H1 (cell line): ENCODE measurements at regions not wholly inside any gene's neighbourhood (a gene's known extent, or its start where the extent isn't known, plus 50 kb on each side); places are given as distances from the start of the nearest gene placed in this dataset.

Source experiments
- CTCF ChIA-PET: fragments of 300-600 bp; sonication (Branson Sonifier 250); formaldehyde crosslinking; loops from one replicate; lab custom pipeline; 2021; ENCODE audit not compliant: partially characterized antibody; lab: Charles Lee
- POLR2A ChIA-PET: fragments of 300-600 bp; sonication (Branson Sonifier 250); formaldehyde crosslinking; loops from one replicate; lab custom pipeline; 2021; ENCODE audit warnings: inconsistent platforms; ENCODE audit not compliant: partially characterized antibody; lab: Charles Lee
- DNase-seq, 2 experiments: peaks; one replicate each; pipeline versions ENCODE4 v3.0.0 to v3.0.0-alpha.2; 2010 to 2022; ENCODE audit warnings: low spot score in 2 of 2, low read depth in 1 of 2, mixed read lengths in 1 of 2
- FAIRE-seq: peaks from 2 replicates; lab custom pipeline; 2011; peaks lifted over from hg19 to GRCh38; lab: Jason Lieb, UNC
- H2AFZ ChIP-seq: 2 replicates; pipeline ENCODE4 v1.8.1; 2012; ENCODE audit warnings: low read length, inconsistent platforms
- H2AK5ac ChIP-seq: 2 replicates; pipeline ENCODE4 v1.6.1; 2013; ENCODE audit warnings: low read depth, low read length
- H2BK120ac ChIP-seq: replicated peaks from 2 replicates; pipeline ENCODE3; 2013; ENCODE audit warnings: low read depth, low read length, inconsistent platforms
- H2BK12ac ChIP-seq: 2 replicates; pipeline ENCODE4 v1.6.1; 2013; ENCODE audit warnings: low read depth, low read length
- H2BK15ac ChIP-seq: 2 replicates; pipeline ENCODE4 v1.6.1; 2013; ENCODE audit warnings: low read length
- H2BK20ac ChIP-seq: 2 replicates; pipeline ENCODE4 v1.6.1; 2013; ENCODE audit warnings: low read length
- H2BK5ac ChIP-seq: 2 replicates; pipeline ENCODE4 v1.6.1; 2013; ENCODE audit warnings: low read depth, low read length
- H3K14ac ChIP-seq: 2 replicates; pipeline ENCODE4 v1.6.1; 2013; ENCODE audit warnings: inconsistent platforms; ENCODE audit not compliant: insufficient read length
- H3K18ac ChIP-seq: 2 replicates; pipeline ENCODE4 v1.6.1; 2013; ENCODE audit warnings: low read length; ENCODE audit errors: extremely low read depth
- H3K23ac ChIP-seq: 2 replicates; pipeline ENCODE4 v1.6.1; 2013; ENCODE audit warnings: inconsistent platforms; ENCODE audit not compliant: insufficient read length
- H3K23me2 ChIP-seq: 2 replicates; pipeline ENCODE4 v1.6.1; 2013; ENCODE audit warnings: low read depth, low read length
- H3K27ac ChIP-seq: 2 replicates; pipeline ENCODE4 v1.6.1; 2011; ENCODE audit warnings: low read depth, low read length, inconsistent platforms
- H3K27me3 ChIP-seq, 4 experiments: replicated peaks in 1 of 4; 1 replicate in 1 of 4; 2 replicates in 3 of 4; pipeline versions ENCODE4 v1.6.1 to v1.8.1; 2011 to 2013; ENCODE audit warnings: low read length in 3 of 4, mild to moderate bottlenecking in 3 of 4, inconsistent platforms in 2 of 4, mixed read lengths in 2 of 4, moderate library complexity in 1 of 4; ENCODE audit not compliant: control insufficient read depth in 3 of 4, insufficient read depth in 3 of 4; ENCODE audit errors: extremely low read depth in 1 of 4
- H3K36me3 ChIP-seq, 4 experiments: 2 replicates each; pipeline versions ENCODE4 v1.6.1 to v1.8.1; 2011 to 2013; ENCODE audit warnings: mild to moderate bottlenecking in 4 of 4, low read length in 3 of 4, moderate library complexity in 2 of 4, control low read depth in 1 of 4, inconsistent platforms in 1 of 4; ENCODE audit not compliant: insufficient read depth in 4 of 4, control insufficient read depth in 2 of 4
- H3K4ac ChIP-seq: replicated peaks from 2 replicates; pipeline ENCODE3; 2013; ENCODE audit warnings: low read length, low read depth, mixed read lengths, inconsistent platforms; ENCODE audit not compliant: insufficient read length
- H3K4me1 ChIP-seq, 4 experiments: replicated peaks in 1 of 4; 1 replicate in 1 of 4; 2 replicates in 3 of 4; pipeline versions ENCODE4 v1.6.1 to v1.8.1; 2011 to 2013; ENCODE audit warnings: low read length in 3 of 4, inconsistent platforms in 2 of 4, mixed read lengths in 1 of 4; ENCODE audit not compliant: insufficient read depth in 4 of 4, control insufficient read depth in 3 of 4
- H3K4me2 ChIP-seq, 2 experiments: 2 replicates each; pipeline versions ENCODE4 v1.6.1 to v1.8.1; 2011 to 2013; ENCODE audit warnings: low read depth in 2 of 2, low read length in 2 of 2, control low read depth in 1 of 2, inconsistent platforms in 1 of 2, mild to moderate bottlenecking in 1 of 2; ENCODE audit not compliant: insufficient read depth in 1 of 2
- H3K4me3 ChIP-seq, 4 experiments: fragments of 200-600, 300-600 bp in 1 of 4; sonication (generic), shearing (Covaris generic), sonication (Bioruptor Twin) in 1 of 4; 2 replicates each; pipeline versions ENCODE4 v1.5.1 to v1.8.1; 2011 to 2016; ENCODE audit warnings: low read length in 4 of 4, low read depth in 3 of 4, control low read depth in 2 of 4, inconsistent platforms in 2 of 4, mild to moderate bottlenecking in 2 of 4, mixed read lengths in 1 of 4, moderate library complexity in 1 of 4; ENCODE audit not compliant: insufficient read depth in 2 of 4; ENCODE audit errors: extremely low read depth in 1 of 4
- H3K56ac ChIP-seq: replicated peaks from 2 replicates; pipeline ENCODE3; 2013; ENCODE audit warnings: low read depth, mild to moderate bottlenecking, mixed read lengths, low read length, inconsistent platforms; ENCODE audit not compliant: insufficient read length
- H3K79me1 ChIP-seq: 2 replicates; pipeline ENCODE4 v1.6.1; 2013; ENCODE audit warnings: low read depth, low read length, control low read depth
- H3K79me2 ChIP-seq, 2 experiments: 2 replicates each; pipeline versions ENCODE4 v1.6.1 to v1.8.1; 2012 to 2013; ENCODE audit warnings: low read length in 2 of 2, mild to moderate bottlenecking in 2 of 2, inconsistent platforms in 1 of 2; ENCODE audit not compliant: insufficient read depth in 2 of 2, control insufficient read depth in 1 of 2
- H3K9ac ChIP-seq, 4 experiments: replicated peaks in 1 of 4; 1 replicate in 1 of 4; 2 replicates in 3 of 4; pipeline versions ENCODE4 v1.6.1 to v1.8.1; 2011 to 2013; ENCODE audit warnings: low read depth in 3 of 4, low read length in 3 of 4, control low read depth in 2 of 4, mild to moderate bottlenecking in 2 of 4, moderate library complexity in 2 of 4, inconsistent platforms in 1 of 4; ENCODE audit errors: extremely low read depth in 1 of 4
- H3K9me3 ChIP-seq, 2 experiments: 2 replicates each; pipeline versions ENCODE4 v1.6.1 to v1.8.1; 2012 to 2013; ENCODE audit warnings: mild to moderate bottlenecking in 2 of 2, moderate library complexity in 2 of 2, control low read depth in 1 of 2, inconsistent platforms in 1 of 2, low read depth in 1 of 2, low read length in 1 of 2, mixed read lengths in 1 of 2; ENCODE audit not compliant: insufficient read depth in 2 of 2
- H4K20me1 ChIP-seq, 2 experiments: replicated peaks in 1 of 2; 2 replicates each; pipeline versions ENCODE3 to v1.8.1; 2011 to 2013; ENCODE audit warnings: inconsistent platforms in 2 of 2, low read length in 2 of 2, mild to moderate bottlenecking in 1 of 2; ENCODE audit not compliant: insufficient read depth in 2 of 2, control insufficient read depth in 1 of 2
- H4K5ac ChIP-seq: 2 replicates; pipeline ENCODE4 v1.6.1; 2013; ENCODE audit warnings: low read length, low read depth, mixed read lengths, inconsistent platforms; ENCODE audit not compliant: insufficient read length
- H4K8ac ChIP-seq: 2 replicates; pipeline ENCODE4 v1.8.0; 2013; ENCODE audit warnings: mild to moderate bottlenecking, moderate library complexity, low read length, inconsistent platforms; ENCODE audit not compliant: insufficient read depth; ENCODE audit errors: extremely low read depth
- H4K91ac ChIP-seq: replicated peaks from 2 replicates; pipeline ENCODE3; 2013; ENCODE audit warnings: low read length, mixed read lengths, inconsistent platforms; ENCODE audit not compliant: insufficient read length
- ASH2L ChIP-seq: fragments of 200-600, 300-600 bp; sonication (generic); IDR thresholded peaks from one replicate; pipeline ENCODE4 v1.7.1; 2017; ENCODE audit warnings: low read length
- BACH1 ChIP-seq: IDR thresholded peaks from 2 replicates; pipeline ENCODE4 v1.6.1; 2012; ENCODE audit warnings: low read length, improper control_type of control experiment
- BRCA1 ChIP-seq: IDR thresholded peaks from 2 replicates; pipeline ENCODE4 v1.6.1; 2012; ENCODE audit warnings: low read depth, low read length, improper control_type of control experiment
- CHD1 ChIP-seq: IDR thresholded peaks from 2 replicates; pipeline ENCODE4 v1.6.1; 2012; ENCODE audit warnings: low read depth, low read length, improper control_type of control experiment
- CHD2 ChIP-seq: IDR thresholded peaks from 2 replicates; pipeline ENCODE4 v1.6.1; 2012; ENCODE audit warnings: low read length, improper control_type of control experiment
- CREB1 ChIP-seq: IDR thresholded peaks from 2 replicates; pipeline ENCODE4 v1.6.1; 2012; ENCODE audit warnings: inconsistent platforms
- EP300 ChIP-seq, 2 experiments: IDR thresholded peaks; 1 replicate in 1 of 2; 2 replicates in 1 of 2; pipeline ENCODE4 v1.6.1; 2011 to 2012; ENCODE audit warnings: low read depth in 2 of 2, low read length in 2 of 2, mild to moderate bottlenecking in 2 of 2, borderline replicate concordance in 1 of 2, inconsistent platforms in 1 of 2, moderate library complexity in 1 of 2
- GABPA ChIP-seq: IDR thresholded peaks from 2 replicates; pipeline ENCODE4 v1.6.1; 2011; ENCODE audit warnings: mild to moderate bottlenecking, low read length, moderate library complexity, borderline replicate concordance; ENCODE audit not compliant: insufficient read depth
- HDAC2 ChIP-seq, 2 experiments: fragments of 300-600 bp in 1 of 2; sonication (generic) in 1 of 2; IDR thresholded peaks; 2 replicates each; pipeline ENCODE4 v1.6.1; 2011 to 2012; ENCODE audit warnings: low read depth in 2 of 2, low read length in 2 of 2, mild to moderate bottlenecking in 2 of 2, moderate library complexity in 2 of 2, borderline replicate concordance in 1 of 2, inconsistent platforms in 1 of 2
- KDM5A ChIP-seq: fragments of 200-600 bp; IDR thresholded peaks from 2 replicates; pipeline ENCODE4 v1.7.1; 2012; ENCODE audit warnings: mild to moderate bottlenecking, low read length, inconsistent platforms, mixed read lengths
- SIRT6 ChIP-seq: IDR thresholded peaks from one replicate; pipeline ENCODE4 v1.7.1; 2012; ENCODE audit warnings: low read length, inconsistent platforms
- SP2 ChIP-seq: IDR thresholded peaks from 2 replicates; pipeline ENCODE4 v1.6.1; 2012; ENCODE audit warnings: mild to moderate bottlenecking, low read length, inconsistent platforms
- TEAD4 ChIP-seq: IDR thresholded peaks from 2 replicates; pipeline ENCODE4 v1.6.1; 2012; ENCODE audit warnings: low read depth, low read length, inconsistent platforms, mixed read lengths
- WGBS, 2 experiments: shearing (Covaris generic) in 1 of 2; methylation state at CpG; one replicate each; pipeline versions ENCODE4 v1.1.6 to v1.1.7; 2013 to 2015; ENCODE audit warnings: low lambda C conversion rate in 2 of 2, mixed read lengths in 2 of 2, inconsistent platforms in 1 of 2, low coverage in 1 of 2, missing lambda C conversion rate in 1 of 2; ENCODE audit not compliant: insufficient replicate concordance in 2 of 2, insufficient coverage in 1 of 2, insufficient read length in 1 of 2; ENCODE audit errors: extremely low coverage in 1 of 2, missing lambda C conversion rate in 1 of 2; 5-methylcytosine and 5-hydroxymethylcytosine counted together

DNA sequence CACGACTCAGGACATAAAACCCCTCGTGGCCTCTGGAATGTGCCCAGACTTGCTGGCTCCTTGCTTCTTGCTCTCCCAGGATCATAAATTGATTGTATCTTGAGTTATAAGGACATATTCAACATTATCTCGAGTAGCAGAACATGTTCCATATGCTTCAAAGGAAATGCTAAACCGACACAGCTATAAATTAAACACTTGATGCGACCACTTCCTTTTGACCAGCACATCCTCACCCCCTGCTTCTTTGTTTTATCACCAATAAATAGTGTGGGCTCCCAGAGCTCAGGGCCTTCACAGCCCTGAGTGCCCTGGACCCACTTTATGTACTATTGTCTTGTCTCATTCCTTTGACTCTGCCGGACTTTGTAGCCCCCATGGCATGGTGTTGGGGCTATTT, 157.0 kb upstream of the PABPC3 start:
- Histone ChIP-seq H4K8ac (no peak overlapping the region), H3K79me2 (no peaks in the 10 kb centered on the region), H3K4me3 (no peak overlapping the region), H3K56ac (no peak overlapping the region), H3K14ac (no peak overlapping the region), H2BK12ac (no peak overlapping the region), H2BK15ac (no peak overlapping the region), H3K9ac (no peak overlapping the region), H3K4me1 (peaks cover 0 to 2% (median 0%) of the 10 kb centered on the region in 4 experiments; a peak in 1 of 7 replicates), H2BK20ac (no peak overlapping the region), H3K18ac (no peak overlapping the region), H2BK5ac (no peak overlapping the region), H3K4ac (no peak overlapping the region), H3K27me3 (no peaks in the 10 kb centered on the region), H3K4me2 (no peak overlapping the region), H2AK5ac (no peak overlapping the region), H4K91ac (no peak overlapping the region), H4K20me1 (no peaks in the 10 kb centered on the region), H3K27ac (no peak overlapping the region), H3K79me1 (no peaks in the 10 kb centered on the region), H3K9me3 (no peaks in the 10 kb centered on the region), H4K5ac (no peak overlapping the region), H3K36me3 (no peaks in the 10 kb centered on the region), H2BK120ac (no peak overlapping the region), H3K23ac (no peak overlapping the region), H3K23me2 (no peaks in the 10 kb centered on the region), H2AFZ (no peak overlapping the region)
- FAIRE-seq = no peak
- WGBS, 2 experiments = 86% methylated on average over 6 of the region's 6 CpGs; no CpG with 5 or more reads in 1 of the 2 experiments
- DNase-seq = no peak
- ChIA-PET POLR2A (interaction anchor here (0.8 to 1.2 kb wide), 2 partner anchors 15 to 17 kb away, joined by 3 to 4 read pairs; a partner anchor contains a TSS), CTCF (no interaction called here)
- TF ChIP-seq BRCA1 = no peak
- no peak for TF ChIP-seq CREB1
- no peak for TF ChIP-seq ASH2L
- TF ChIP-seq CHD2 = no peak
- TF ChIP-seq EP300 (IDR thresholded peaks at IDR 0.05; ENCODE audit: borderline replicate concordance in 1 of 2, low read depth in 2 of 2, low read length in 2 of 2) = no peak
- no peak for TF ChIP-seq CHD1
- no peak for TF ChIP-seq TEAD4
- no peak for TF ChIP-seq HDAC2 (IDR thresholded peaks at IDR 0.05; ENCODE audit: borderline replicate concordance in 1 of 2, low read depth in 2 of 2, low read length in 2 of 2)
- TF ChIP-seq GABPA = no peak
- no peak for TF ChIP-seq SP2
- TF ChIP-seq KDM5A = no peak
- no peak for TF ChIP-seq BACH1
- TF ChIP-seq SIRT6 = no peak
